C4-2B (cell line): ENCODE measurements at regions not wholly inside any gene's neighbourhood (a gene's known extent, or its start where the extent isn't known, plus 50 kb on each side); places are given as distances from the start of the nearest gene placed in this dataset.

ENCODE experiments used
- CTCF ChIP-seq: fragments of 450-650 bp; conservative IDR thresholded peaks from 2 replicates; pipeline ENCODE4 v1.5.1; 2017; ENCODE audit warnings: mild to moderate bottlenecking
- ZFX ChIP-seq: fragments of 450-650 bp; IDR thresholded peaks from 2 replicates; pipeline ENCODE4 v1.6.1; 2017

GRCh38 chr14:38070061-38070588, 137.6 kb upstream of the SSTR1 start:
- no peak for TF ChIP-seq CTCF
- TF ChIP-seq ZFX = no peak
